ENCODE measurements at regions not wholly inside any gene's neighbourhood (a gene's known extent, or its start where the extent isn't known, plus 50 kb on each side); places are given as distances from the start of the nearest gene placed in this dataset.
"Not testable (repeated sequence)": the region's sequence is repeated elsewhere in the genome, so short reads cannot be mapped to it uniquely, and the experiment has no call there.

DNA sequence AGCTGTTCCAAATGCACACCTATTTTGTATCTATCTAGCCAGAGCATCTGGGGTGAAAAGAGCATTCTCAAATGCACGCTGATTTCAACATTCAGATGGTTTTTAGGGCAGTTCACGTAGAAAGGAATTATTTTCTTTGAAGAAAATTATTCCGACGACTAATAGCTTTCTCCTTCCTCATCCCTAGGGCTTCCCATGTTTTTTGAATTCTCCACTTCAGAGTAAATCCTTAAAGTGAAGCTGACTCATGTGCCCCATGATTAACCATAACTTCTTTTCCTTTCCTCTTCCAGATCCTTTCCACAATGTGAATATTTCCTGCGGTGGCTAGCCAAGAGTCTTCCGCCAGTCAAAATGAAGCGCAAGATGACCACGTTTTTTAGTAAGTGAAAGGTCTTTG is 86.7 kb upstream of the PDHA1 start:
- H3K9me3 Mint-ChIP-seq (ENCODE audit: unreplicated experiment) = peaks cover 7% of the 10 kb centered on the region
- TF ChIP-seq, protein P1, sequence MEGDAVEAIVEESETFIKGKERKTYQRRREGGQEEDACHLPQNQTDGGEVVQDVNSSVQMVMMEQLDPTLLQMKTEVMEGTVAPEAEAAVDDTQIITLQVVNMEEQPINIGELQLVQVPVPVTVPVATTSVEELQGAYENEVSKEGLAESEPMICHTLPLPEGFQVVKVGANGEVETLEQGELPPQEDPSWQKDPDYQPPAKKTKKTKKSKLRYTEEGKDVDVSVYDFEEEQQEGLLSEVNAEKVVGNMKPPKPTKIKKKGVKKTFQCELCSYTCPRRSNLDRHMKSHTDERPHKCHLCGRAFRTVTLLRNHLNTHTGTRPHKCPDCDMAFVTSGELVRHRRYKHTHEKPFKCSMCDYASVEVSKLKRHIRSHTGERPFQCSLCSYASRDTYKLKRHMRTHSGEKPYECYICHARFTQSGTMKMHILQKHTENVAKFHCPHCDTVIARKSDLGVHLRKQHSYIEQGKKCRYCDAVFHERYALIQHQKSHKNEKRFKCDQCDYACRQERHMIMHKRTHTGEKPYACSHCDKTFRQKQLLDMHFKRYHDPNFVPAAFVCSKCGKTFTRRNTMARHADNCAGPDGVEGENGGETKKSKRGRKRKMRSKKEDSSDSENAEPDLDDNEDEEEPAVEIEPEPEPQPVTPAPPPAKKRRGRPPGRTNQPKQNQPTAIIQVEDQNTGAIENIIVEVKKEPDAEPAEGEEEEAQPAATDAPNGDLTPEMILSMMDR (IDR thresholded peaks at IDR 0.05) = no peak
- no peaks in the 10 kb centered on the region for H3K36me3 Mint-ChIP-seq (ENCODE audit: unreplicated experiment)
- H3K4me1 Mint-ChIP-seq (ENCODE audit: unreplicated experiment) = no peaks in the 10 kb centered on the region
- peaks cover 4% of the 10 kb centered on the region for H3K27me3 Mint-ChIP-seq (ENCODE audit: unreplicated experiment)
- DNase-seq (ENCODE audit: extremely low spot score, unreplicated experiment) = no peak
- no peak overlapping the region for H3K27ac Mint-ChIP-seq (ENCODE audit: unreplicated experiment)
- no peak overlapping the region for H3K4me3 Mint-ChIP-seq (ENCODE audit: unreplicated experiment)

DNA sequence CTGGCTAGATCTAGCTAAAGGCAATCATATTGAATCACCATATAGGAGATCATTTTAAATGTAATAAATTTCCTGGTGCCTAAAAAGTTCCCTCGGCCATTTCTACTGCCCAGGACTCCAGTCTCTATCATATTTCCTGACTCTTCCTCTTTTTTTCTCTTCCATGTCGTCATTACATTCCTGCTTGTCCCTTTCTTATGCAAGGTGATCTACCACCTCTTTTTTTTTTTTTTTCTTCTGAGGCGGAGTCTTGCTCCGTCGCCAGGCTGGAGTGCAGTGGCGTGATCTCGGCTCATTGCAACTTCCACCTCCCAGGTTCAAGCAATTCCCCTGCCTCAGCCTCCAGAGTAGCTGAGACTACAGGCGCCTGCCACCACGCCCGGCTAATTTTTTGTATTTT is 82.7 kb upstream of the PDHA1 start:
- H3K9me3 Mint-ChIP-seq (ENCODE audit: unreplicated experiment) = peaks cover 12% of the 10 kb centered on the region
- not testable (repeated sequence) for H3K4me1 Mint-ChIP-seq (ENCODE audit: unreplicated experiment); H3K27me3 Mint-ChIP-seq (ENCODE audit: unreplicated experiment); H3K27ac Mint-ChIP-seq (ENCODE audit: unreplicated experiment); H3K4me3 Mint-ChIP-seq (ENCODE audit: unreplicated experiment); H3K36me3 Mint-ChIP-seq (ENCODE audit: unreplicated experiment); DNase-seq (ENCODE audit: extremely low spot score, unreplicated experiment)

DNA sequence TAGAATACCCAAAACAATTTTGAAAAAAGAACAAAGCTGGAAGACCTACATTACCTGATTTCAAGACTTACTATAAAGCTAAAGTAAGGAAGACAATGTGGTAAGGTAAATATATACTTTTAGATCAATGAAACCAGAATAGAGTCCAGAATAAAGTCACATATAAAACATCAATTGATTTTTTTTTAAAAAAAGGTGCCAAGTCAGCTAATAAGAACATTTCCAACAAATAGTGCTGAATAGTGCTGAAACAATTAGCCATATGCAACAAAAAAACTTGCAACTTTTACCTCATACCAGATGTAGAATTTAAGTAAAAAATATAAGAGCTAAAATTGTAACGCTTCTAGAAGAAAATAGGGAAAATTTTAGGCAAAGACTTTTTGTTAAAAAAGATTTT is 73.0 kb upstream of the PDHA1 start:
- Mint-ChIP-seq H3K36me3 (ENCODE audit: unreplicated experiment) (no peaks in the 10 kb centered on the region), H3K27ac (ENCODE audit: unreplicated experiment) (no peak overlapping the region)

DNA sequence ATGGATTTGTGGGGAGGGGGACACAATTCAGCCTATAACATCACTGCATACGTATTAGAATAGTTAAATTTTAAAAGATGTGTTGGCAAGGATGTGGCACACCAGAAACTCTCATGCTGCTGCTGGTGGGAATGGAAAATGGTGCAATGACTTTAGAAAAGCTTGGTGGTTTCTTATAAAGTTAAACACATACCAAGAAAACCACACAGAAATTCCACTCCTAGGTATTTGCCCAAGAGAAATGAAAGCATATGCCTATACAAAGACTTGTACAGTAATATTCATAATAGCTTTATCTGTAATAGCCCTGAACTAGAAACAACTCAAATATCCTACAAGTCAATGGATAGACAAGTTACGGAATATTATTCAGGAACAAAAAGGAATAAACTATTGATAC is 71.3 kb upstream of the PDHA1 start:
- Mint-ChIP-seq H3K36me3 (ENCODE audit: unreplicated experiment) (no peaks in the 10 kb centered on the region), H3K4me1 (ENCODE audit: unreplicated experiment) (no peaks in the 10 kb centered on the region), H3K4me3 (ENCODE audit: unreplicated experiment) (no peak overlapping the region), H3K27me3 (ENCODE audit: unreplicated experiment) (no peaks in the 10 kb centered on the region), H3K27ac (ENCODE audit: unreplicated experiment) (no peak overlapping the region), H3K9me3 (ENCODE audit: unreplicated experiment) (peaks cover 8% of the 10 kb centered on the region)
- TF ChIP-seq, protein P1 (IDR thresholded peaks at IDR 0.05) = no peak
- DNase-seq (ENCODE audit: extremely low spot score, unreplicated experiment) = no peak

More for the DNA sequence above, 73.0 kb upstream of the PDHA1 start:
- DNase-seq (ENCODE audit: extremely low spot score, unreplicated experiment) = no peak
- Mint-ChIP-seq H3K4me3 (ENCODE audit: unreplicated experiment) (no peak overlapping the region), H3K9me3 (ENCODE audit: unreplicated experiment) (peaks cover 3% of the 10 kb centered on the region), H3K27me3 (ENCODE audit: unreplicated experiment) (no peaks in the 10 kb centered on the region), H3K4me1 (ENCODE audit: unreplicated experiment) (no peaks in the 10 kb centered on the region)
- TF ChIP-seq, protein P1 (IDR thresholded peaks at IDR 0.05) = no peak

DNA sequence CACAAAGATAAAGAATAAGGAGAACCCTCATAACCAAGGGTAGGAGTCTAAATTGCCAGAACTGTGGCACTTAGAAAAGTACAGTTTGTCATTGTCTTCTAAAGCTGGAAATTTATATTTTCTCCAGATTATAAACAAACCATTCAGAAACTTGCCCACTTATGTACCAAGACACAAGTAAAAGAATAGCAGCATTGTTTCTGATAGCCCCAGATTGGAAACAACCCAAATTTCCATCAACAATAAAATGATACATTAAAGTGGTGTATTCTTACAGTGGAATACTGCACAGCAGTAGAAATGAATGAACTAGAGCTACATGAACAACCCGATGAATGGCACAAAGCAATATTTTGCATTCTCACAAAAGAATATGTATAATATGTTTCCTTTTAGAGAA is 63.1 kb upstream of the PDHA1 start:
- H3K4me3 Mint-ChIP-seq (ENCODE audit: unreplicated experiment) = no peak overlapping the region
- no peaks in the 10 kb centered on the region for H3K27me3 Mint-ChIP-seq (ENCODE audit: unreplicated experiment)
- TF ChIP-seq, protein P1 (IDR thresholded peaks at IDR 0.05) = no peak
- DNase-seq (ENCODE audit: extremely low spot score, unreplicated experiment) = no peak
- no peaks in the 10 kb centered on the region for H3K36me3 Mint-ChIP-seq (ENCODE audit: unreplicated experiment)
- no peak overlapping the region for H3K27ac Mint-ChIP-seq (ENCODE audit: unreplicated experiment)
- H3K4me1 Mint-ChIP-seq (ENCODE audit: unreplicated experiment) = no peaks in the 10 kb centered on the region
- peaks cover 12% of the 10 kb centered on the region for H3K9me3 Mint-ChIP-seq (ENCODE audit: unreplicated experiment)

DNA sequence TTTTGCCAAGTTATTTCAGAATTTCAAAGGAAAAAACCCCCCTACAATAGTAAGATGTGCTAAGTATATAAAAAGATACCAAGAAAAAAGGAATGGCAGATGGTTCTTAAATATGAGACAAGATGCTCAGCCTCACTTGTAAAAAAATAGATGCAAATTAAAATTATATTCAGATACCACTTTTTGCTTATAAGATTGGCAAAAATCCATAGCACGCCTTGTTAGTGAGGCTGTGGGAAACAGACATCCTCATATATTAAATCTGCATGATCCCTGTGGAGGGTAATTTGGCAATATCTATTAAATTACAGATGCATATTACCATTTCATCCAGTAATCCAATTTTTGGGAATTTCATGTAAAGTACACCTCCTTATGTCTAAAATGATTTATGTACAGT is 62.5 kb upstream of the PDHA1 start:
- Mint-ChIP-seq H3K4me1 (ENCODE audit: unreplicated experiment) (no peaks in the 10 kb centered on the region), H3K27ac (ENCODE audit: unreplicated experiment) (no peak overlapping the region), H3K9me3 (ENCODE audit: unreplicated experiment) (peaks cover 13% of the 10 kb centered on the region), H3K4me3 (ENCODE audit: unreplicated experiment) (no peak overlapping the region), H3K27me3 (ENCODE audit: unreplicated experiment) (peaks cover under 1% of the 10 kb centered on the region), H3K36me3 (ENCODE audit: unreplicated experiment) (no peaks in the 10 kb centered on the region)
- TF ChIP-seq, protein P1 (IDR thresholded peaks at IDR 0.05) = no peak
- no peak for DNase-seq (ENCODE audit: extremely low spot score, unreplicated experiment)
